NT2/D1 (cell line): ENCODE measurements at regions not wholly inside any gene's neighbourhood (a gene's known extent, or its start where the extent isn't known, plus 50 kb on each side); places are given as distances from the start of the nearest gene placed in this dataset.

Source experiments
- SUZ12 ChIP-seq: IDR thresholded peaks from 2 replicates; pipeline ENCODE4 v1.6.1; 2011; ENCODE audit not compliant: insufficient read length, insufficient read depth; ENCODE audit errors: extremely low read depth
- YY1 ChIP-seq: IDR thresholded peaks from 2 replicates; pipeline ENCODE4 v1.6.1; 2011; ENCODE audit not compliant: insufficient read length, insufficient read depth
- ZNF274 ChIP-seq: IDR thresholded peaks from 2 replicates; pipeline ENCODE4 v1.6.1; 2011; ENCODE audit warnings: mild to moderate bottlenecking, low read depth, low read length

DNA sequence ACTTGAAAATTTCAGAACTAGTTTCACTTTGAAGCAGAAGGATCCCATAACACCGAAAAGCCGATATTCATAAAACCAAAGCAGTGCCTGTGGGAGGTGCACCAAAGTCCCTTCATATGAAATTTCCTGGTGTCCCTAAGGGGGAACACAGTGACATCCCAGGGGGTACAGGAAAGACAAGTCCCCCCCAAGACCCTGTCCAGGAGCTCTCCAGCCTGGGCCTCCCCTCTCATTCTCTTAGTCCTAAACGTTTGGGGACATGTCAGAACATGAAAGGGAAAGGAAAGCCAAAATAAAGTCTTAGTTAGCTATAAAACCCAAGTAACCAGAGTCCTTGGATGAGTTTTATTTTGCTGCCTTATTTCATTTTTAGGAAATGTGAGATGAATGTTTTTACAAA is 56.6 kb downstream of the MRPL57 start:
- TF ChIP-seq SUZ12 (no peak), YY1 (no peak), ZNF274 (no peak)
